Right atrium auricular region (tissue), 2 donors: ENCODE measurements at regions not wholly inside any gene's neighbourhood (a gene's known extent, or its start where the extent isn't known, plus 50 kb on each side); places are given as distances from the start of the nearest gene placed in this dataset.
A peak's percentile ranks its signal among the peaks of the same experiment; 100 is the strongest.

Experiments
- DNase-seq: peaks from one replicate; pipeline ENCODE4 v3.0.0-alpha.2; 2019; ENCODE audit warnings: low spot score
- H3K27ac ChIP-seq, 2 donors: fragments of 200-600 bp; sonication (generic); 1 replicate in 1 of 2; 2 replicates in 1 of 2; pipeline ENCODE4 v1.5.1; 2016 to 2019
- H3K27me3 ChIP-seq, 2 donors: fragments of 200-600 bp; sonication (generic); one replicate each; pipeline versions ENCODE4 v1.5.1 to v1.6.0; 2017 to 2019
- H3K36me3 ChIP-seq: fragments of 200-600 bp; sonication (generic); one replicate; pipeline ENCODE4 v1.5.1; 2016
- H3K4me1 ChIP-seq, 2 donors: fragments of 200-600 bp; sonication (generic); one replicate each; pipeline versions ENCODE4 v1.5.1 to v1.6.0; 2017 to 2019
- H3K4me3 ChIP-seq, 2 donors: fragments of 200-600 bp; sonication (generic); 1 replicate in 1 of 2; 2 replicates in 1 of 2; pipeline ENCODE4 v1.5.1; 2017 to 2019; ENCODE audit warnings: mild to moderate bottlenecking in 1 of 2, moderate library complexity in 1 of 2
- H3K9me3 ChIP-seq, 2 donors: fragments of 200-600 bp; sonication (generic); one replicate each; pipeline ENCODE4 v1.5.1; 2019
- CTCF ChIP-seq, 2 donors: fragments of 200-600 bp; sonication (generic); IDR thresholded peaks; one replicate each; pipeline ENCODE4 v1.5.1; 2019; ENCODE audit warnings: antibody characterized with exemption in 2 of 2

- TF ChIP-seq CTCF (IDR thresholded peaks at IDR 0.05) = no peak
- H3K27ac ChIP-seq = no peak overlapping the region
These were observed 61.6 kb upstream of the OR4E1 start for GRCh38 chr14:21735200-21735599.

GRCh38 chr14:21734457-21735074, 60.9 kb upstream of the OR4E1 start:
- TF ChIP-seq CTCF (IDR thresholded peaks at IDR 0.05) = peak in 1 of 2 donors; percentile 55
- Histone ChIP-seq H3K4me3 (no peak overlapping the region), H3K27me3 (no peaks in the 10 kb centered on the region), H3K27ac (no peak overlapping the region), H3K4me1 (no peaks in the 10 kb centered on the region), H3K36me3 (no peaks in the 10 kb centered on the region), H3K9me3 (no peaks in the 10 kb centered on the region)
- DNase-seq = no peak

More at GRCh38 chr14:21735200-21735599, 61.6 kb upstream of the OR4E1 start:
- Histone ChIP-seq H3K4me1 (no peaks in the 10 kb centered on the region), H3K9me3 (no peaks in the 10 kb centered on the region), H3K36me3 (no peaks in the 10 kb centered on the region), H3K27me3 (no peaks in the 10 kb centered on the region), H3K4me3 (no peak overlapping the region)
- DNase-seq = no peak

GRCh38 chr14:21729703-21730233, 56.1 kb upstream of the OR4E1 start:
- Histone ChIP-seq H3K4me3 (no peak overlapping the region), H3K27me3 (no peaks in the 10 kb centered on the region), H3K36me3 (no peaks in the 10 kb centered on the region), H3K27ac (no peak overlapping the region), H3K9me3 (no peaks in the 10 kb centered on the region), H3K4me1 (no peaks in the 10 kb centered on the region)
- DNase-seq = no peak
- no peak for TF ChIP-seq CTCF (IDR thresholded peaks at IDR 0.05)

- Histone ChIP-seq H3K27ac (no peak overlapping the region), H3K27me3 (no peaks in the 10 kb centered on the region), H3K4me3 (no peak overlapping the region), H3K9me3 (no peaks in the 10 kb centered on the region), H3K36me3 (no peaks in the 10 kb centered on the region), H3K4me1 (no peaks in the 10 kb centered on the region)
- no peak for TF ChIP-seq CTCF (IDR thresholded peaks at IDR 0.05)
- DNase-seq = no peak
These were observed 51.6 kb upstream of the OR4E1 start for GRCh38 chr14:21725250-21725649.

- no peak overlapping the region for H3K27ac ChIP-seq
- H3K9me3 ChIP-seq = no peaks in the 10 kb centered on the region
- no peak overlapping the region for H3K4me3 ChIP-seq
- no peak for TF ChIP-seq CTCF (IDR thresholded peaks at IDR 0.05)
- H3K36me3 ChIP-seq = no peaks in the 10 kb centered on the region
- no peaks in the 10 kb centered on the region for H3K4me1 ChIP-seq
- DNase-seq = no peak
- H3K27me3 ChIP-seq = no peaks in the 10 kb centered on the region
These were observed 50.7 kb upstream of the OR4E1 start for GRCh38 chr14:21724090-21724973.
